ENCODE measurements at regions not wholly inside any gene's neighbourhood (a gene's known extent, or its start where the extent isn't known, plus 50 kb on each side); places are given as distances from the start of the nearest gene placed in this dataset.
A peak's percentile ranks its signal among the peaks of the same experiment; 100 is the strongest.

- Histone ChIP-seq H3K36me3 (ENCODE audit: low read depth) (no peaks in the 10 kb centered on the region), H3K4me3 (no peak overlapping the region), H3K4me1 (ENCODE audit: low read depth) (no peaks in the 10 kb centered on the region), H3K9me3 (no peaks in the 10 kb centered on the region)
- ATAC-seq (no peak), DNase-seq (no peak)
- TF ChIP-seq CTCF (IDR thresholded peaks at IDR 0.05): no peak
- intact Hi-C loops (cut with DNase I, micrococcal nuclease): no loop called here
These were observed 308.7 kb upstream of the DDHD1 start for GRCh38 chr14:53461858-53462257.

- intact Hi-C loops (cut with DNase I, micrococcal nuclease): no loop called here
- H3K4me3 ChIP-seq: no peak overlapping the region
These were observed 307.4 kb upstream of the DDHD1 start for GRCh38 chr14:53460544-53460943.

GRCh38 chr14:53458368-53458814 is 305.3 kb upstream of the DDHD1 start:
- no peak overlapping the region for H3K4me3 ChIP-seq
- no peak for TF ChIP-seq CTCF (IDR thresholded peaks at IDR 0.05)
- no peaks in the 10 kb centered on the region for H3K4me1 ChIP-seq (ENCODE audit: low read depth)
- no peaks in the 10 kb centered on the region for H3K36me3 ChIP-seq (ENCODE audit: low read depth)
- H3K9me3 ChIP-seq: no peaks in the 10 kb centered on the region
- ATAC-seq: no peak
- DNase-seq: no peak
- intact Hi-C loops (cut with DNase I, micrococcal nuclease): no loop called here

More at GRCh38 chr14:53460544-53460943, 307.4 kb upstream of the DDHD1 start:
- Histone ChIP-seq H3K4me1 (ENCODE audit: low read depth) (no peaks in the 10 kb centered on the region), H3K9me3 (no peaks in the 10 kb centered on the region), H3K36me3 (ENCODE audit: low read depth) (no peaks in the 10 kb centered on the region)
- ATAC-seq (no peak), DNase-seq (no peak)
- TF ChIP-seq CTCF (IDR thresholded peaks at IDR 0.05): no peak

- Histone ChIP-seq H3K4me3 (no peak overlapping the region), H3K4me1 (ENCODE audit: low read depth) (no peaks in the 10 kb centered on the region), H3K36me3 (ENCODE audit: low read depth) (no peaks in the 10 kb centered on the region), H3K9me3 (no peaks in the 10 kb centered on the region)
- DNase-seq (no peak), ATAC-seq (no peak)
- TF ChIP-seq CTCF (IDR thresholded peaks at IDR 0.05): no peak
- intact Hi-C loops (cut with DNase I, micrococcal nuclease): no loop called here
These were observed 303.8 kb upstream of the DDHD1 start for GRCh38 chr14:53456931-53457330.

GRCh38 chr14:53452005-53452673 is 299.0 kb upstream of the DDHD1 start:
- H3K36me3 ChIP-seq (ENCODE audit: low read depth): no peaks in the 10 kb centered on the region
- H3K4me3 ChIP-seq: no peak overlapping the region
- ATAC-seq: peak; percentile 92
- no peaks in the 10 kb centered on the region for H3K9me3 ChIP-seq
- no peak for TF ChIP-seq CTCF (IDR thresholded peaks at IDR 0.05)
- DNase-seq: peak in 1 of 3 donors; percentile 42
- intact Hi-C loops (cut with DNase I, micrococcal nuclease): no loop called here
- peaks cover 2% of the 10 kb centered on the region for H3K4me1 ChIP-seq (ENCODE audit: low read depth)

Measured in mucosa of descending colon (tissue), 3 donors.